ENCODE measurements at regions not wholly inside any gene's neighbourhood (a gene's known extent, or its start where the extent isn't known, plus 50 kb on each side); places are given as distances from the start of the nearest gene placed in this dataset.

DNA sequence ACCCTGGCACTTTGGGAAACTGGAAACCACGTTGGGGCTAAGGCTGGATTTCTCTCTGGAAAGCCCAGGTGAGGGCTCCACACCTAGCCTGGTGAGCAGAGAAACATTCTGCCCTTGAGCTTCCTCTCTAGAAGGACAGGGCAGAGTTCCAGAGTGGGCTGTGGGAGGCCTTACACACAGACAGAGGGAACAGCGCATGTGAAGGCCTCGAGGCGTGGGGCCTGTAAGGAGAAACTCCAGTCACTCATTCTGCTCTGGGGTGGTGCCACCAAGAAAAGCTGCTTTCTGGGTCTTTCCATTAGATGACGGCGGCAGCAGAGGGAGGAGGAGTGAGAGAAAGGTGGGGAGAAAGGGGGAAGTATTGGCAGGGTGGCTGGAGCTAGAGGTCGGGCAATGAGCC, 183.1 kb downstream of the CHST1 start:
- DNase-seq (ENCODE audit: low read depth, low spot score), result no peak
- dilution Hi-C loops (cut with MboI; ENCODE audit: extremely low pct_ligation_motif_present, low sequenced_read_pairs), result no loop called here
- FAIRE-seq, result no peak
- Histone ChIP-seq H2AFZ (ENCODE audit: low read depth, low read length) (no peak overlapping the region), H3K9me3 (replicated peaks; ENCODE audit: control insufficient read depth, insufficient read depth, low read length) (no peaks in the 10 kb centered on the region), H3K27me3 (ENCODE audit: control insufficient read depth in 2 of 2, insufficient read depth in 2 of 2, low read length in 2 of 2) (peaks cover 0 to 2% of the 10 kb centered on the region in 2 experiments), H4K20me1 (replicated peaks; ENCODE audit: control insufficient read depth, extremely low read depth, insufficient read depth, low read length) (no peaks in the 10 kb centered on the region), H3K27ac (ENCODE audit: insufficient read depth, low read depth, low read length) (no peak overlapping the region), H3K9ac (replicated peaks; ENCODE audit: extremely low read depth, insufficient read depth, low read length) (no peak overlapping the region), H3K4me1 (ENCODE audit: control insufficient read depth, extremely low read depth, insufficient read depth, low read length) (no peaks in the 10 kb centered on the region), H3K79me2 (ENCODE audit: control insufficient read depth, insufficient read depth, low read length) (no peaks in the 10 kb centered on the region), H3K4me3 (replicated peaks in 1 of 3; ENCODE audit: insufficient read depth in 1 of 3, low read depth in 1 of 3, low read length in 3 of 3) (no peak overlapping the region), H3K36me3 (ENCODE audit: control insufficient read depth in 2 of 2, extremely low read depth in 1 of 2, insufficient read depth in 2 of 2, low read length in 2 of 2) (no peaks in the 10 kb centered on the region), H3K4me2 (ENCODE audit: insufficient read depth, low read length) (no peak overlapping the region), H3K9me1 (replicated peaks; ENCODE audit: control insufficient read depth, extremely low read depth, insufficient read depth, low read length) (no peaks in the 10 kb centered on the region)
- no peak for TF ChIP-seq POLR2A (IDR thresholded peaks at IDR 0.05; ENCODE audit: low read depth, low read length)
- TF ChIP-seq EZH2 (IDR thresholded peaks at IDR 0.05; ENCODE audit: borderline replicate concordance, low read depth, low read length, severe bottlenecking), result no peak
- TF ChIP-seq POLR2AphosphoS5 (IDR thresholded peaks at IDR 0.05; ENCODE audit: insufficient read depth, low read depth, low read length), result no peak
- TF ChIP-seq GATA2 (IDR thresholded peaks at IDR 0.05; ENCODE audit: insufficient read depth, insufficient read length, low read depth, low read length), result no peak
- no peak for TF ChIP-seq MYC (IDR thresholded peaks at IDR 0.05; ENCODE audit: low read depth, low read length)
- TF ChIP-seq, protein P1, sequence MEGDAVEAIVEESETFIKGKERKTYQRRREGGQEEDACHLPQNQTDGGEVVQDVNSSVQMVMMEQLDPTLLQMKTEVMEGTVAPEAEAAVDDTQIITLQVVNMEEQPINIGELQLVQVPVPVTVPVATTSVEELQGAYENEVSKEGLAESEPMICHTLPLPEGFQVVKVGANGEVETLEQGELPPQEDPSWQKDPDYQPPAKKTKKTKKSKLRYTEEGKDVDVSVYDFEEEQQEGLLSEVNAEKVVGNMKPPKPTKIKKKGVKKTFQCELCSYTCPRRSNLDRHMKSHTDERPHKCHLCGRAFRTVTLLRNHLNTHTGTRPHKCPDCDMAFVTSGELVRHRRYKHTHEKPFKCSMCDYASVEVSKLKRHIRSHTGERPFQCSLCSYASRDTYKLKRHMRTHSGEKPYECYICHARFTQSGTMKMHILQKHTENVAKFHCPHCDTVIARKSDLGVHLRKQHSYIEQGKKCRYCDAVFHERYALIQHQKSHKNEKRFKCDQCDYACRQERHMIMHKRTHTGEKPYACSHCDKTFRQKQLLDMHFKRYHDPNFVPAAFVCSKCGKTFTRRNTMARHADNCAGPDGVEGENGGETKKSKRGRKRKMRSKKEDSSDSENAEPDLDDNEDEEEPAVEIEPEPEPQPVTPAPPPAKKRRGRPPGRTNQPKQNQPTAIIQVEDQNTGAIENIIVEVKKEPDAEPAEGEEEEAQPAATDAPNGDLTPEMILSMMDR (IDR thresholded peaks at IDR 0.05; ENCODE audit: extremely low read depth in 1 of 2, insufficient read depth in 1 of 2, low read depth in 1 of 2, low read length in 2 of 2), result no peak
- TF ChIP-seq, protein P2, sequence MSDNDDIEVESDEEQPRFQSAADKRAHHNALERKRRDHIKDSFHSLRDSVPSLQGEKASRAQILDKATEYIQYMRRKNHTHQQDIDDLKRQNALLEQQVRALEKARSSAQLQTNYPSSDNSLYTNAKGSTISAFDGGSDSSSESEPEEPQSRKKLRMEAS (IDR thresholded peaks at IDR 0.05; ENCODE audit: insufficient read depth, insufficient read length), result no peak
- no peak for TF ChIP-seq JUN (IDR thresholded peaks at IDR 0.05; ENCODE audit: borderline replicate concordance, insufficient read depth, insufficient read length, low read depth)
- TF ChIP-seq FOS (IDR thresholded peaks at IDR 0.05; ENCODE audit: borderline replicate concordance, insufficient read depth, low read length), result no peak
- CTCF ChIA-PET, result interaction anchor here (1.8 kb wide), 1 partner anchor 289 kb away, joined by 7 read pairs; no protein-coding TSS in a partner anchor
- POLR2A ChIA-PET, result no interaction called here
- intact Hi-C loops (cut with micrococcal nuclease), result loop anchor here (10.0 kb wide), 1 partner anchor 58 kb away; no protein-coding TSS in a partner anchor
- no TSS peak for BruUV-seq (replicated peaks)

Measured in endothelial cell of umbilical vein (primary cell).